ENCODE measurements at regions not wholly inside any gene's neighbourhood (a gene's known extent, or its start where the extent isn't known, plus 50 kb on each side); places are given as distances from the start of the nearest gene placed in this dataset.

- TF ChIP-seq CTCF (IDR thresholded peaks at IDR 0.05; ENCODE audit: low read depth, low read length, poor library complexity, severe bottlenecking) (no peak), EZH2phosphoT487 (IDR thresholded peaks at IDR 0.05; ENCODE audit: borderline replicate concordance, low read length) (no peak)
These were observed 101.0 kb upstream of the IKZF1 start for GRCh38 chr7:50203521-50203920.
